ENCODE measurements at regions not wholly inside any gene's neighbourhood (a gene's known extent, or its start where the extent isn't known, plus 50 kb on each side); places are given as distances from the start of the nearest gene placed in this dataset.

DNA sequence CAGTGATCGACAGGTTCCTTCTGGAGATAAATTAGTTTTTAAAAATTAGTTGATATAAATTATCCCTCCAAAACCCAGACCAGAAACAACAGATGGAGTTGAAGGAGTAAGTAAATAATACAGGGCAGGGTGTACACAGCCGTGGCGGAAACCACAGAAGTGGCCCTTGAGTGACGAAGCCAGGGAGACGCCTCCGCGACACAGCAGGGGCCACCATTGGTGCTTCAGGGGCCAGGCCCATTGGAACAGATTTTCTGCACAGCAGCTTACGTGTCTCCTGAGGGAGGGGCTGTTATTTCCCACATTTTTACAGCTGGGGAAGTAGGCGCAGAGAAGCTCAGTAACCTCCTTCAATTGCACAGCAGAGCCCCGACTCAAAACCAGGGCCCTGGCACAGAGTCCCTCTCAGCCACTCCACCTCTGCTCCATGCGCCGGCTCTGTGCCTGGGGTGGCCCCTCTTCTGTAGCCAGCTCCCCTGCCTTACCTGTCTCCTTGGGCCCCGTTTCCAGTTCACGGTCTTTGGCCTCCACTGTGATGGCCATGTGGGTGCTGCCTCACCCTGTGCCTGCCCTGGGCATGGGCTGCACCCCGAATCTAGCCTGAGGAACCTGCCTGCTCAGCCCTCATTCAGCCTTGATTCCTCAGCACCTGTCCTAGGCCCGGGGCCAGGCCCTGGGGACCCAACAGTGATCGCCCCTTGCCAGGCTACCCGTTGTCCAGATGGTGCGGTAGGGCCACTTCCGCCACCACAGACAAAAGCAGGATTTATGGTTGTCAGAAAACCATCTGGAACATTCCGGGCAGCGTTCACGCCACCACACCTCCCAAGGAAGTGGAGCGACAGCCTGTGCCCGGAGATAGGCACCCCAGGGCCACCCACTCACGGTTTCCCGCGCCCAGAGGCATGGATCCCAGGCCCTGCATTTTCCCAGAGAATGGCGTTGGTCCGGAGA is 128.5 kb upstream of the GSE1 start:
- no peak overlapping the region for H2AFZ ChIP-seq (ENCODE audit: low read depth, low read length)
- no peaks in the 10 kb centered on the region for H3K79me2 ChIP-seq (ENCODE audit: insufficient read depth, low read length)
- H3K9me3 ChIP-seq (ENCODE audit: insufficient read depth, low read depth, low read length): no peaks in the 10 kb centered on the region
- H3K4me1 Mint-ChIP-seq (ENCODE audit: low read depth, unreplicated experiment): no peaks in the 10 kb centered on the region
- no peak overlapping the region for H3K4me3 Mint-ChIP-seq (ENCODE audit: unreplicated experiment)
- H3K36me3 ChIP-seq (ENCODE audit: insufficient read depth, low read length): no peaks in the 10 kb centered on the region
- H3K27me3 Mint-ChIP-seq (ENCODE audit: low read depth, unreplicated experiment): peaks cover 47% of the 10 kb centered on the region
- TF ChIP-seq, protein P1, sequence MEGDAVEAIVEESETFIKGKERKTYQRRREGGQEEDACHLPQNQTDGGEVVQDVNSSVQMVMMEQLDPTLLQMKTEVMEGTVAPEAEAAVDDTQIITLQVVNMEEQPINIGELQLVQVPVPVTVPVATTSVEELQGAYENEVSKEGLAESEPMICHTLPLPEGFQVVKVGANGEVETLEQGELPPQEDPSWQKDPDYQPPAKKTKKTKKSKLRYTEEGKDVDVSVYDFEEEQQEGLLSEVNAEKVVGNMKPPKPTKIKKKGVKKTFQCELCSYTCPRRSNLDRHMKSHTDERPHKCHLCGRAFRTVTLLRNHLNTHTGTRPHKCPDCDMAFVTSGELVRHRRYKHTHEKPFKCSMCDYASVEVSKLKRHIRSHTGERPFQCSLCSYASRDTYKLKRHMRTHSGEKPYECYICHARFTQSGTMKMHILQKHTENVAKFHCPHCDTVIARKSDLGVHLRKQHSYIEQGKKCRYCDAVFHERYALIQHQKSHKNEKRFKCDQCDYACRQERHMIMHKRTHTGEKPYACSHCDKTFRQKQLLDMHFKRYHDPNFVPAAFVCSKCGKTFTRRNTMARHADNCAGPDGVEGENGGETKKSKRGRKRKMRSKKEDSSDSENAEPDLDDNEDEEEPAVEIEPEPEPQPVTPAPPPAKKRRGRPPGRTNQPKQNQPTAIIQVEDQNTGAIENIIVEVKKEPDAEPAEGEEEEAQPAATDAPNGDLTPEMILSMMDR (IDR thresholded peaks at IDR 0.05; ENCODE audit: insufficient read depth, low read depth, low read length): no peak
- no peak for TF ChIP-seq EZH2 (IDR thresholded peaks at IDR 0.05; ENCODE audit: insufficient read depth, low read length)
- peaks cover 62% of the 10 kb centered on the region for H4K20me1 ChIP-seq (ENCODE audit: insufficient read depth, low read length)
- no peak for DNase-seq (ENCODE audit: low read depth)
- no peak overlapping the region for H3K4me2 ChIP-seq (ENCODE audit: low read length)
- no peaks in the 10 kb centered on the region for H3K27me3 ChIP-seq (ENCODE audit: insufficient read depth, low read length)
- H3K27ac Mint-ChIP-seq (ENCODE audit: unreplicated experiment): no peak overlapping the region
- no peaks in the 10 kb centered on the region for H3K9me3 Mint-ChIP-seq (ENCODE audit: unreplicated experiment)
- H3K4me3 ChIP-seq (ENCODE audit: insufficient read depth, low read depth, low read length): no peak overlapping the region
- H3K36me3 Mint-ChIP-seq (ENCODE audit: low read depth, unreplicated experiment): no peaks in the 10 kb centered on the region
- FAIRE-seq: no peak
- no peak overlapping the region for H3K9ac ChIP-seq (ENCODE audit: low read length)
- no peak overlapping the region for H3K27ac ChIP-seq (ENCODE audit: low read depth, low read length)
- H3K4me1 ChIP-seq (ENCODE audit: insufficient read depth, low read length): no peaks in the 10 kb centered on the region

DNA sequence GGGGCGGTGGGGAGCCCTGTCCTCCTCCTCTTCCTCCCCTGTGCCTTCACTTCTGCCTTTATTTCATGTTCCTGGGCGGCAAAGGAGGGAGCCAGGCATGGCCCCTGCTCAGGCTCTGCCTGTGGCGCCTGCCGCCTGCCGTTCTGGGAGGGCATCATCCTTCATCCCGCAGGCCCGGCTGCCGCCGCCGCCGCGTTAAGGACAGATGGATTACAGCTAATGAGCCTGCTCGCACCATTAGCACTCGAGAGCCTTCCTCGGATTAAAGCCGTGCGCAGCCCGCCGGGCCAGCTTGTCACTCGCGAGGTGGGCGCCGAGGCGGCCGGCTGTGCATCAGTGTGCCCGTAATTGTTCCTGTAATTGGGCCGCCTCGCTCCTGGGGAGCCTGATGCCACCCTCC is 127.7 kb upstream of the GSE1 start:
- H3K27me3 ChIP-seq (ENCODE audit: insufficient read depth, low read length): no peaks in the 10 kb centered on the region
- peaks cover 49% of the 10 kb centered on the region for H3K27me3 Mint-ChIP-seq (ENCODE audit: low read depth, unreplicated experiment)
- DNase-seq (ENCODE audit: low read depth) (no peak), FAIRE-seq (no peak)
- no peaks in the 10 kb centered on the region for H3K4me1 Mint-ChIP-seq (ENCODE audit: low read depth, unreplicated experiment)
- H3K27ac ChIP-seq (ENCODE audit: low read depth, low read length): no peak overlapping the region
- H3K79me2 ChIP-seq (ENCODE audit: insufficient read depth, low read length): no peaks in the 10 kb centered on the region
- no peaks in the 10 kb centered on the region for H3K9me3 Mint-ChIP-seq (ENCODE audit: unreplicated experiment)
- H3K36me3 ChIP-seq (ENCODE audit: insufficient read depth, low read length): no peaks in the 10 kb centered on the region
- no peaks in the 10 kb centered on the region for H3K36me3 Mint-ChIP-seq (ENCODE audit: low read depth, unreplicated experiment)
- peaks cover 60% of the 10 kb centered on the region for H4K20me1 ChIP-seq (ENCODE audit: insufficient read depth, low read length)
- H3K4me3 ChIP-seq (ENCODE audit: insufficient read depth, low read depth, low read length): no peak overlapping the region
- TF ChIP-seq, protein P1 (IDR thresholded peaks at IDR 0.05; ENCODE audit: insufficient read depth, low read depth, low read length): no peak
- TF ChIP-seq EZH2 (IDR thresholded peaks at IDR 0.05; ENCODE audit: insufficient read depth, low read length): no peak
- no peak overlapping the region for H3K9ac ChIP-seq (ENCODE audit: low read length)
- no peaks in the 10 kb centered on the region for H3K4me1 ChIP-seq (ENCODE audit: insufficient read depth, low read length)
- no peak overlapping the region for H2AFZ ChIP-seq (ENCODE audit: low read depth, low read length)
- H3K4me3 Mint-ChIP-seq (ENCODE audit: unreplicated experiment): no peak overlapping the region
- H3K9me3 ChIP-seq (ENCODE audit: insufficient read depth, low read depth, low read length): no peaks in the 10 kb centered on the region
- H3K4me2 ChIP-seq (ENCODE audit: low read length): no peak overlapping the region
- no peak overlapping the region for H3K27ac Mint-ChIP-seq (ENCODE audit: unreplicated experiment)
